Esophagus muscularis mucosa (tissue), 4 donors: ENCODE measurements at regions not wholly inside any gene's neighbourhood (a gene's known extent, or its start where the extent isn't known, plus 50 kb on each side); places are given as distances from the start of the nearest gene placed in this dataset.

Experiments used
- DNase-seq: peaks from one replicate; pipeline ENCODE4 v3.0.0-alpha.2; 2017; ENCODE audit errors: extremely low spot score
- H3K27ac ChIP-seq, 4 donors: fragments of 200-600 bp; sonication (generic); replicated peaks in 1 of 4; 1 replicate in 3 of 4; 2 replicates in 1 of 4; pipeline ENCODE4 v1.5.1; 2016 to 2019; ENCODE audit warnings: mild to moderate bottlenecking in 1 of 4
- H3K27me3 ChIP-seq, 4 donors: fragments of 200-600 bp; sonication (generic); one replicate each; pipeline versions ENCODE4 v1.5.1 to v1.6.0; 2016 to 2019
- H3K36me3 ChIP-seq, 4 donors: fragments of 200-600 bp; sonication (generic); one replicate each; pipeline ENCODE4 v1.5.1; 2016 to 2019
- H3K4me1 ChIP-seq, 4 donors: fragments of 200-600 bp; sonication (generic); one replicate each; pipeline ENCODE4 v1.5.1; 2016 to 2019
- H3K4me3 ChIP-seq, 4 donors: fragments of 200-600 bp; sonication (generic); 1 replicate in 2 of 4; 2 replicates in 2 of 4; pipeline ENCODE4 v1.5.1; 2016 to 2019; ENCODE audit warnings: mild to moderate bottlenecking in 4 of 4, moderate library complexity in 1 of 4
- H3K9me3 ChIP-seq, 4 donors: fragments of 200-600 bp; sonication (generic); 1 replicate in 3 of 4; 2 replicates in 1 of 4; pipeline ENCODE4 v1.5.1; 2016 to 2019
- EP300 ChIP-seq: sonication (generic); formaldehyde crosslinking; IDR thresholded peaks from one replicate; pipeline ENCODE4 v1.6.1; 2017; ENCODE audit warnings: antibody characterized with exemption
- POLR2A ChIP-seq: fragments of 450-650 bp; IDR thresholded peaks from one replicate; pipeline ENCODE4 v1.6.1; 2017; ENCODE audit warnings: antibody characterized with exemption, moderate library complexity, mild to moderate bottlenecking, low read depth
- POLR2AphosphoS5 ChIP-seq, 2 donors: sonication (generic); formaldehyde crosslinking; IDR thresholded peaks; one replicate each; pipeline ENCODE4 v1.6.1; 2017; ENCODE audit warnings: antibody characterized with exemption in 2 of 2
- WGBS: methylation state at CpG from one replicate; pipeline ENCODE4 v1.1.5; 2018; 5-methylcytosine and 5-hydroxymethylcytosine counted together
- intact Hi-C: fragments of 100-400 bp; cut with DNase I; formaldehyde crosslinking; loops from one replicate; pipeline ENCODE4 v1.15.1; 2023
- TF ChIP-seq, protein P1 (sequence below), 3 experiments: fragments of 200-600 bp in 2 of 3; fragments of 450-650 bp in 1 of 3; sonication (generic) in 2 of 3; IDR thresholded peaks; one replicate each; pipeline ENCODE4 v1.5.1; 2017 to 2019; ENCODE audit warnings: antibody characterized with exemption in 3 of 3, mild to moderate bottlenecking in 2 of 3, moderate library complexity in 1 of 3

- TF ChIP-seq, protein P1, sequence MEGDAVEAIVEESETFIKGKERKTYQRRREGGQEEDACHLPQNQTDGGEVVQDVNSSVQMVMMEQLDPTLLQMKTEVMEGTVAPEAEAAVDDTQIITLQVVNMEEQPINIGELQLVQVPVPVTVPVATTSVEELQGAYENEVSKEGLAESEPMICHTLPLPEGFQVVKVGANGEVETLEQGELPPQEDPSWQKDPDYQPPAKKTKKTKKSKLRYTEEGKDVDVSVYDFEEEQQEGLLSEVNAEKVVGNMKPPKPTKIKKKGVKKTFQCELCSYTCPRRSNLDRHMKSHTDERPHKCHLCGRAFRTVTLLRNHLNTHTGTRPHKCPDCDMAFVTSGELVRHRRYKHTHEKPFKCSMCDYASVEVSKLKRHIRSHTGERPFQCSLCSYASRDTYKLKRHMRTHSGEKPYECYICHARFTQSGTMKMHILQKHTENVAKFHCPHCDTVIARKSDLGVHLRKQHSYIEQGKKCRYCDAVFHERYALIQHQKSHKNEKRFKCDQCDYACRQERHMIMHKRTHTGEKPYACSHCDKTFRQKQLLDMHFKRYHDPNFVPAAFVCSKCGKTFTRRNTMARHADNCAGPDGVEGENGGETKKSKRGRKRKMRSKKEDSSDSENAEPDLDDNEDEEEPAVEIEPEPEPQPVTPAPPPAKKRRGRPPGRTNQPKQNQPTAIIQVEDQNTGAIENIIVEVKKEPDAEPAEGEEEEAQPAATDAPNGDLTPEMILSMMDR (IDR thresholded peaks at IDR 0.05) = no peak
- no peak for TF ChIP-seq EP300
Observed at GRCh38 chr6:91387290-91388059, 800.6 kb upstream of the MAP3K7 start.

DNA sequence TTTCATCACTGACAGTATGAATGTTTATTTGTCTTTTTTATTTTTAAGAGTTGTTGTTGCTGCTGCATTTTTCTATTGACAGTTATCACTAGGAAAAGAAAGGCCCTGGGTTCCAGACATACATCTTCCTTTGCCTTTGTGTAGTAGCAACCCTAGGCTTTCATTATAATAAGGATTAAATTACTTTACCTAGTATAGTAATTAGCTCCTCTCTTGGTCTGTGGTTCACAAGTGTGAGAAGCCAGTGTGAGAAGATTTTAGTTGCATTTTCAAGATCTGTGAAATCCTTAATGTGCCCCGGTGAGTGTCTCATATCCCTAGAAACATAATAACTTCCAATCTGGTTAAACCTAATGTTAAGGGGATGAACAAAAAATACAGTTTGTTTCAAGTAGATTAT is 799.3 kb upstream of the MAP3K7 start:
- Histone ChIP-seq H3K27ac (no peak overlapping the region), H3K4me3 (no peak overlapping the region), H3K27me3 (no peaks in the 10 kb centered on the region), H3K9me3 (peaks cover 0 to 13% (median 2%) of the 10 kb centered on the region in 4 donors), H3K36me3 (no peaks in the 10 kb centered on the region), H3K4me1 (no peaks in the 10 kb centered on the region)
- intact Hi-C loops = no loop called here
- TF ChIP-seq EP300 (no peak), POLR2AphosphoS5 (IDR thresholded peaks at IDR 0.05) (no peak), POLR2A (no peak)
- TF ChIP-seq, protein P1 (IDR thresholded peaks at IDR 0.05) = no peak
- DNase-seq = no peak
- WGBS = 100% methylated on average over 1 of the region's 1 CpG

More at GRCh38 chr6:91387290-91388059, 800.6 kb upstream of the MAP3K7 start:
- Histone ChIP-seq H3K4me3 (no peak overlapping the region), H3K9me3 (peaks cover 0 to 13% (median 2%) of the 10 kb centered on the region in 4 donors), H3K36me3 (no peaks in the 10 kb centered on the region), H3K4me1 (no peaks in the 10 kb centered on the region), H3K27ac (no peak overlapping the region), H3K27me3 (no peaks in the 10 kb centered on the region)
- 72% methylated on average over 8 of the region's 11 CpGs for whole genome bisulfite sequencing
- DNase-seq = no peak
- intact Hi-C loops = no loop called here

DNA sequence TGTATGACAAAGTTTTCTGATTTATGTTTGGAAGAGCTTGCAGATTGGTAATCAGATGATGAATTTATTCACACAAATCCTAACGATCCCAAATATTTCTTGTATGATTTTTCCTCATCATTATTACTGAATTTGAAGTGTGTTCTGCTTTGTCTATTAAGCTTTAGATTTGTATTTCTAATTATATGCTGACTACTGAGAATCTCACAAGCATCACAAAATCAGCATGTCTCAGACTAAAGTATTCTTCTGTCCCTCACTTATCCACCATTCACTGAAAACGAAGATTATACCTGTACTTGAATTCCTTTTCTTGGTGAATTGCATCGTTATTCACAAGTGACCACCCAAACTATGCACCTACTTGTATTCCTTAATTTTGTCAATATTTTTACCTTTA is 796.3 kb upstream of the MAP3K7 start:
- WGBS = 78% methylated on average over 3 of the region's 3 CpGs
- Histone ChIP-seq H3K36me3 (no peaks in the 10 kb centered on the region), H3K4me3 (no peak overlapping the region), H3K27ac (no peak overlapping the region), H3K4me1 (no peaks in the 10 kb centered on the region), H3K27me3 (no peaks in the 10 kb centered on the region), H3K9me3 (peaks cover 0 to 5% (median 2%) of the 10 kb centered on the region in 4 donors)
- no peak for DNase-seq
- intact Hi-C loops = no loop called here
- TF ChIP-seq POLR2A = no peak
- no peak for TF ChIP-seq POLR2AphosphoS5 (IDR thresholded peaks at IDR 0.05)

DNA sequence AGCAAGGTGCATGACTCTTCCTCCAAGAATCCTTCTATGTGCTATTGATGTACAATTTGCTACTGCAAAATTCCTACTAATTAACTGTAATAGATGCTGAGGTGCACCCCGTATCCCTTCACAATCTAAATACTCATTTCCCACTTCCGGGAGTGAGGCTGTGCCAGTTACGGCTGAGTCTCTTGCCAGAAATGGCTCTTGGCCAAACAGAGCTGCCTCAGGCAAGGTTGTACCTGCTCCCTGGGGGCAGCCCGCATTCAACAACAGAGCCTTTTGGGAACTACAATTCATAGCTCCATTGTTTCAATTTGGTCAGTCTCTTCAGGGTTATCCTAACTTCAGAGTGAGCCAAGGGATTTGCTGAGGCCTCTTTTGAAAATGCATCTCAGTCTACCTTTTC is 789.8 kb upstream of the MAP3K7 start:
- H3K36me3 ChIP-seq = no peaks in the 10 kb centered on the region
- no peaks in the 10 kb centered on the region for H3K9me3 ChIP-seq
- DNase-seq = no peak
- no peaks in the 10 kb centered on the region for H3K4me1 ChIP-seq
- H3K27ac ChIP-seq = no peak overlapping the region
- 68% methylated on average over 4 of the region's 4 CpGs for WGBS
- intact Hi-C loops = no loop called here
- no peaks in the 10 kb centered on the region for H3K27me3 ChIP-seq
- no peak overlapping the region for H3K4me3 ChIP-seq
- TF ChIP-seq, protein P1 (IDR thresholded peaks at IDR 0.05) = no peak
- TF ChIP-seq EP300 (no peak), POLR2AphosphoS5 (IDR thresholded peaks at IDR 0.05) (no peak), POLR2A (no peak)

- H3K9me3 ChIP-seq = peaks cover 0 to 9% (median 0%) of the 10 kb centered on the region in 4 donors
- no peaks in the 10 kb centered on the region for H3K36me3 ChIP-seq
- no peaks in the 10 kb centered on the region for H3K27me3 ChIP-seq
- DNase-seq = no peak
- 77% methylated on average over 3 of the region's 3 CpGs for WGBS
- intact Hi-C loops = no loop called here
- H3K27ac ChIP-seq = no peak overlapping the region
- H3K4me1 ChIP-seq = no peaks in the 10 kb centered on the region
- TF ChIP-seq, protein P1 (IDR thresholded peaks at IDR 0.05) = no peak
- TF ChIP-seq EP300 = no peak
- no peak for TF ChIP-seq POLR2A
- TF ChIP-seq POLR2AphosphoS5 (IDR thresholded peaks at IDR 0.05) = no peak
- H3K4me3 ChIP-seq = no peak overlapping the region
Observed at GRCh38 chr6:91366781-91367180, 779.9 kb upstream of the MAP3K7 start.
